ENCODE measurements at regions not wholly inside any gene's neighbourhood (a gene's known extent, or its start where the extent isn't known, plus 50 kb on each side); places are given as distances from the start of the nearest gene placed in this dataset.

GRCh38 chr16:9185381-9185780, 93.9 kb downstream of the HAPSTR1 start:
- H3K79me2 ChIP-seq (ENCODE audit: insufficient read depth, low read length) = no peaks in the 10 kb centered on the region
- H3K27me3 ChIP-seq (ENCODE audit: low read length) = no peaks in the 10 kb centered on the region
- H3K9me2 ChIP-seq (replicated peaks; ENCODE audit: insufficient read depth, low read length) = no peaks in the 10 kb centered on the region
- H3K9ac ChIP-seq (ENCODE audit: low read length) = no peak overlapping the region
- H2AFZ ChIP-seq (ENCODE audit: low read depth, low read length, severe bottlenecking) = no peak overlapping the region
- H3K27ac ChIP-seq (ENCODE audit: low read depth, low read length) = no peak overlapping the region
- no peak overlapping the region for H3K4me3 ChIP-seq (ENCODE audit: insufficient read depth, low read length, poor library complexity, severe bottlenecking)
- H4K20me1 ChIP-seq (ENCODE audit: low read depth, low read length) = no peaks in the 10 kb centered on the region
- H3K36me3 ChIP-seq (ENCODE audit: low read length) = no peaks in the 10 kb centered on the region
- no peaks in the 10 kb centered on the region for H3K9me3 ChIP-seq (ENCODE audit: insufficient read depth, low read length)
- H3F3A ChIP-seq (ENCODE audit: insufficient read depth) = no peaks in the 10 kb centered on the region
- no peak overlapping the region for H3K4me2 ChIP-seq (ENCODE audit: low read depth, low read length, poor library complexity, severe bottlenecking)
- no peak for TF ChIP-seq CTCF (IDR thresholded peaks at IDR 0.05; ENCODE audit: insufficient read depth, low read length, poor library complexity, severe bottlenecking)
- TF ChIP-seq EZH2phosphoT487 (conservative IDR thresholded peaks at IDR 0.05; ENCODE audit: low read length) = no peak

- no peaks in the 10 kb centered on the region for H3K79me2 ChIP-seq (ENCODE audit: insufficient read depth, low read length)
- H3K9me3 ChIP-seq (ENCODE audit: insufficient read depth, low read length) = no peaks in the 10 kb centered on the region
- H3K27me3 ChIP-seq (ENCODE audit: low read length) = no peaks in the 10 kb centered on the region
- H2AFZ ChIP-seq (ENCODE audit: low read depth, low read length, severe bottlenecking) = no peak overlapping the region
- TF ChIP-seq CTCF (IDR thresholded peaks at IDR 0.05; ENCODE audit: insufficient read depth, low read length, poor library complexity, severe bottlenecking) = no peak
- no peak for TF ChIP-seq EZH2phosphoT487 (conservative IDR thresholded peaks at IDR 0.05; ENCODE audit: low read length)
- no peaks in the 10 kb centered on the region for H3K36me3 ChIP-seq (ENCODE audit: low read length)
- no peak overlapping the region for H3K4me3 ChIP-seq (ENCODE audit: insufficient read depth, low read length, poor library complexity, severe bottlenecking)
- H3K9ac ChIP-seq (ENCODE audit: low read length) = no peak overlapping the region
- no peaks in the 10 kb centered on the region for H3K9me2 ChIP-seq (replicated peaks; ENCODE audit: insufficient read depth, low read length)
- H4K20me1 ChIP-seq (ENCODE audit: low read depth, low read length) = no peaks in the 10 kb centered on the region
- H3K27ac ChIP-seq (ENCODE audit: low read depth, low read length) = no peak overlapping the region
- H3K4me2 ChIP-seq (ENCODE audit: low read depth, low read length, poor library complexity, severe bottlenecking) = no peak overlapping the region
- no peaks in the 10 kb centered on the region for H3F3A ChIP-seq (ENCODE audit: insufficient read depth)
Observed at GRCh38 chr16:9186061-9186460, 94.6 kb downstream of the HAPSTR1 start.

GRCh38 chr16:9188721-9189120, 97.3 kb downstream of the HAPSTR1 start:
- H4K20me1 ChIP-seq (ENCODE audit: low read depth, low read length) = no peaks in the 10 kb centered on the region
- H3K4me3 ChIP-seq (ENCODE audit: insufficient read depth, low read length, poor library complexity, severe bottlenecking) = no peak overlapping the region
- no peaks in the 10 kb centered on the region for H3F3A ChIP-seq (ENCODE audit: insufficient read depth)
- H3K27ac ChIP-seq (ENCODE audit: low read depth, low read length) = no peak overlapping the region
- no peak for TF ChIP-seq EZH2phosphoT487 (conservative IDR thresholded peaks at IDR 0.05; ENCODE audit: low read length)
- no peak for TF ChIP-seq CTCF (IDR thresholded peaks at IDR 0.05; ENCODE audit: insufficient read depth, low read length, poor library complexity, severe bottlenecking)
- no peaks in the 10 kb centered on the region for H3K79me2 ChIP-seq (ENCODE audit: insufficient read depth, low read length)
- no peaks in the 10 kb centered on the region for H3K9me3 ChIP-seq (ENCODE audit: insufficient read depth, low read length)
- H3K27me3 ChIP-seq (ENCODE audit: low read length) = no peaks in the 10 kb centered on the region
- H3K9me2 ChIP-seq (replicated peaks; ENCODE audit: insufficient read depth, low read length) = no peaks in the 10 kb centered on the region
- no peak overlapping the region for H3K9ac ChIP-seq (ENCODE audit: low read length)
- no peak overlapping the region for H2AFZ ChIP-seq (ENCODE audit: low read depth, low read length, severe bottlenecking)
- H3K4me2 ChIP-seq (ENCODE audit: low read depth, low read length, poor library complexity, severe bottlenecking) = no peak overlapping the region
- H3K36me3 ChIP-seq (ENCODE audit: low read length) = no peaks in the 10 kb centered on the region
